Mucosa of stomach (tissue), 1 donor: ENCODE measurements at regions not wholly inside any gene's neighbourhood (a gene's known extent, or its start where the extent isn't known, plus 50 kb on each side); places are given as distances from the start of the nearest gene placed in this dataset.

Source experiments
- H3K27me3 ChIP-seq: one replicate; pipeline ENCODE4 v1.7.0; 2013; ENCODE audit warnings: mild to moderate bottlenecking, low read length; ENCODE audit not compliant: control insufficient read depth, insufficient read depth
- H3K36me3 ChIP-seq: one replicate; pipeline ENCODE4 v1.7.0; 2013; ENCODE audit warnings: low read length; ENCODE audit not compliant: control insufficient read depth, insufficient read depth
- H3K4me1 ChIP-seq: one replicate; pipeline ENCODE4 v1.7.0; 2013; ENCODE audit warnings: mild to moderate bottlenecking, low read length; ENCODE audit not compliant: control insufficient read depth, insufficient read depth
- H3K4me3 ChIP-seq: one replicate; pipeline ENCODE4 v1.7.0; 2013; ENCODE audit warnings: low read length
- H3K9ac ChIP-seq: one replicate; pipeline ENCODE4 v1.7.0; 2013; ENCODE audit warnings: mild to moderate bottlenecking, low read length, moderate library complexity
- H3K9me3 ChIP-seq: one replicate; pipeline ENCODE4 v1.7.0; 2013; ENCODE audit warnings: mild to moderate bottlenecking, low read length, moderate library complexity; ENCODE audit not compliant: control insufficient read depth
- donor health status: Pancreatic carcinoma.

- H3K9ac ChIP-seq = no peak overlapping the region
- no peak overlapping the region for H3K4me3 ChIP-seq
- H3K4me1 ChIP-seq = no peaks in the 10 kb centered on the region
- H3K9me3 ChIP-seq = no peaks in the 10 kb centered on the region
- no peaks in the 10 kb centered on the region for H3K36me3 ChIP-seq
- no peaks in the 10 kb centered on the region for H3K27me3 ChIP-seq
These were observed 443.7 kb downstream of the ARHGEF28 start for GRCh38 chr5:74069741-74070140.

GRCh38 chr5:74067748-74068541 lies 441.9 kb downstream of the ARHGEF28 start:
- Histone ChIP-seq H3K36me3 (no peaks in the 10 kb centered on the region), H3K27me3 (no peaks in the 10 kb centered on the region), H3K4me1 (no peaks in the 10 kb centered on the region), H3K4me3 (no peak overlapping the region), H3K9me3 (no peaks in the 10 kb centered on the region), H3K9ac (no peak overlapping the region)

GRCh38 chr5:74064911-74065310 lies 438.9 kb downstream of the ARHGEF28 start:
- H3K4me1 ChIP-seq = no peaks in the 10 kb centered on the region
- no peaks in the 10 kb centered on the region for H3K27me3 ChIP-seq
- H3K36me3 ChIP-seq = no peaks in the 10 kb centered on the region
- H3K4me3 ChIP-seq = no peak overlapping the region
- H3K9ac ChIP-seq = no peak overlapping the region
- H3K9me3 ChIP-seq = no peaks in the 10 kb centered on the region

- H3K27me3 ChIP-seq = no peaks in the 10 kb centered on the region
- no peak overlapping the region for H3K9ac ChIP-seq
- no peaks in the 10 kb centered on the region for H3K9me3 ChIP-seq
- no peaks in the 10 kb centered on the region for H3K36me3 ChIP-seq
- no peaks in the 10 kb centered on the region for H3K4me1 ChIP-seq
- no peak overlapping the region for H3K4me3 ChIP-seq
These were observed 438.2 kb downstream of the ARHGEF28 start for GRCh38 chr5:74064225-74064624.

GRCh38 chr5:74063821-74064220 lies 437.8 kb downstream of the ARHGEF28 start:
- Histone ChIP-seq H3K4me1 (no peaks in the 10 kb centered on the region), H3K36me3 (no peaks in the 10 kb centered on the region), H3K4me3 (no peak overlapping the region), H3K9me3 (no peaks in the 10 kb centered on the region), H3K27me3 (no peaks in the 10 kb centered on the region), H3K9ac (no peak overlapping the region)

GRCh38 chr5:74063346-74063745 lies 437.4 kb downstream of the ARHGEF28 start:
- Histone ChIP-seq H3K4me1 (no peaks in the 10 kb centered on the region), H3K36me3 (no peaks in the 10 kb centered on the region), H3K27me3 (no peaks in the 10 kb centered on the region), H3K4me3 (no peak overlapping the region), H3K9me3 (no peaks in the 10 kb centered on the region), H3K9ac (no peak overlapping the region)

- Histone ChIP-seq H3K4me3 (no peak overlapping the region), H3K4me1 (no peaks in the 10 kb centered on the region)
These were observed 435.3 kb downstream of the ARHGEF28 start for GRCh38 chr5:74061292-74061691.

GRCh38 chr5:74059706-74060105 lies 433.7 kb downstream of the ARHGEF28 start:
- Histone ChIP-seq H3K36me3 (no peaks in the 10 kb centered on the region), H3K27me3 (no peaks in the 10 kb centered on the region), H3K4me1 (no peaks in the 10 kb centered on the region), H3K9me3 (no peaks in the 10 kb centered on the region), H3K9ac (no peak overlapping the region), H3K4me3 (no peak overlapping the region)

More at GRCh38 chr5:74061292-74061691, 435.3 kb downstream of the ARHGEF28 start:
- Histone ChIP-seq H3K9me3 (no peaks in the 10 kb centered on the region), H3K9ac (no peak overlapping the region), H3K27me3 (no peaks in the 10 kb centered on the region), H3K36me3 (no peaks in the 10 kb centered on the region)

GRCh38 chr5:74056789-74057164 lies 430.8 kb downstream of the ARHGEF28 start:
- Histone ChIP-seq H3K9me3 (no peaks in the 10 kb centered on the region), H3K27me3 (no peaks in the 10 kb centered on the region), H3K4me3 (no peak overlapping the region), H3K9ac (no peak overlapping the region), H3K36me3 (no peaks in the 10 kb centered on the region), H3K4me1 (no peaks in the 10 kb centered on the region)

- Histone ChIP-seq H3K4me3 (no peak overlapping the region), H3K4me1 (no peaks in the 10 kb centered on the region), H3K9me3 (no peaks in the 10 kb centered on the region), H3K27me3 (no peaks in the 10 kb centered on the region), H3K9ac (no peak overlapping the region), H3K36me3 (no peaks in the 10 kb centered on the region)
These were observed 430.3 kb downstream of the ARHGEF28 start for GRCh38 chr5:74056107-74056788.

- Histone ChIP-seq H3K27me3 (no peaks in the 10 kb centered on the region), H3K4me3 (no peak overlapping the region), H3K9ac (no peak overlapping the region), H3K36me3 (no peaks in the 10 kb centered on the region), H3K4me1 (no peaks in the 10 kb centered on the region), H3K9me3 (no peaks in the 10 kb centered on the region)
These were observed 429.6 kb downstream of the ARHGEF28 start for GRCh38 chr5:74055486-74056106.
